GM19395 (cell line): ENCODE measurements at regions not wholly inside any gene's neighbourhood (a gene's known extent, or its start where the extent isn't known, plus 50 kb on each side); places are given as distances from the start of the nearest gene placed in this dataset.
"Not testable (repeated sequence)": the region's sequence is repeated elsewhere in the genome, so short reads cannot be mapped to it uniquely, and the experiment has no call there.

Source experiments
- ATAC-seq: cut with Tn5 transposase; IDR thresholded peaks from one replicate; pipeline ENCODE4 v1.9.1; 2021; ENCODE audit warnings: mild to moderate bottlenecking, moderate library complexity; ENCODE audit not compliant: unreplicated experiment

DNA sequence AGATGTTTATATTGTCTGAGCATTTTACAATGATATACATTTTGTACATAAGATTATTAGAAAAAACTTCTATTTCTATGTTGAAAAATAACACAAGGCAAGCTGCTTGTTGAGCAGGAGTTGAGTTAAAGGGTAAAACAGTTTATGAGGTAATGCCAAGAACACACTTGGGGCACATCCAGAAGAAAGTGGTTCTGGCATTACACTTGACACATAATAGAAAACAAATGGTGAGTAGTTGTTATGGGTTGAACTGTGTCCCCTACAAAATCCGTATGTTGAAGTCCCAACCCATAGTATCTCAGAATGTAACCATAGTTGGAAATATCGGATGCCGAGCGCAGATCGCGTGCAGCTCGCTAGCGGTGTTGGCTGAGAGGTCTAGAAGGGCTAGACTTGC is 354.3 kb upstream of the GOT2 start:
- no peak for ATAC-seq

DNA sequence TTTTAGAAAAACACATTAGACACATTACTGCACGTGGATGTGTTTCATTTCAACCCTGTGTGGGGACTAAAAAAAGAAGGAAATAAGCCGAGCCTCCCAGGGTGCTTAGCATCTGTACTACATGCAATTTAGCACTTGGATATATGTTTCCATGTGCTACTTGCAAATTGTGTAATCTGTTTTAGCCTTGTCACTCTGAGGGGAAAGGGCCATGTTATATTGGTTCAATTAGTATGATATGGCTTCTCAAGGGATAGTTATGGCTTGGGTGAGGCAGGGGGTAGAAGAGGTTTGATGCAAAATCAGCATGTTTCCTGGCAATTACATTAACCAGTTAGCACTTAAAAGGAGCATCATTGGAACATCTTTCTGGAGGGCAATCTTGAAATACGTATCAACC is 353.5 kb upstream of the GOT2 start:
- no peak for ATAC-seq

DNA sequence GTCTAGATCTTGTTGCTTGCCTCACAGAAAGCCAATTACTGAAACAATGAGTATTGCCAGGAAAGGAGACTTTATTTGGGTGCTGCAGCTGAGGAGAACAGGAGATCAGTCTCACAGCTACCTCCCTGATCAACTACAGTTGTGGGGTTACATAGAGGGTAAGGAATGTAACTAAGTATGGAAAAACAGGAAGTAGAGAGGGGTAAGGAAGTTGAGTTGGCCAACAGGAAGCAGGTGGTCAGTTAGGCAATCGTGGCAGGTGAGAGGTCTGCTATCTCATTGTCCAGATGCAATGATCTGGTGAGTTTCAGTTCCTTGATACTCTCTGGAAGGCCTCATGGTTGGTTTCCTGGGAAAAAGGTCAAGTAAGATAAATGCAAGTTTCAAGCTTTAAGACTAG is 333.1 kb upstream of the GOT2 start:
- ATAC-seq, result no peak

DNA sequence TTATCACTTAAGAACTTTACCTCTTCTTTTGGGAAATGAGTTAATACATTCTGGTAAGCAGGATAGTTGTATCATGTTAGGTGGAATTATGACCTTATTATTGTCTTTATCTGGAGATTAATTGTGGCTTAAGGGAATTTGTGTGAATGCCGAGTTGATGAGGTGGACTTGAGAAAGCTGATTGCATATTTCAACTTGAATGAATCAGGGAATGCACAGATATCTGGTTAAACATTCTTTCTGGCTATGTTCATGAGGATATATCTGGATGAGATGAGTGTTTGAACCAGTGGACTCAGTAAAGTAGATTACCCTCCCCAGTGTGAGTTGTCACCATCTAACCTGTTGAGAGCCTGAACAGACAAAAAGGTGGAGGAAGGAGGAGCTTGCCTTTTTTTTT is 326.1 kb upstream of the GOT2 start:
- no peak for ATAC-seq

DNA sequence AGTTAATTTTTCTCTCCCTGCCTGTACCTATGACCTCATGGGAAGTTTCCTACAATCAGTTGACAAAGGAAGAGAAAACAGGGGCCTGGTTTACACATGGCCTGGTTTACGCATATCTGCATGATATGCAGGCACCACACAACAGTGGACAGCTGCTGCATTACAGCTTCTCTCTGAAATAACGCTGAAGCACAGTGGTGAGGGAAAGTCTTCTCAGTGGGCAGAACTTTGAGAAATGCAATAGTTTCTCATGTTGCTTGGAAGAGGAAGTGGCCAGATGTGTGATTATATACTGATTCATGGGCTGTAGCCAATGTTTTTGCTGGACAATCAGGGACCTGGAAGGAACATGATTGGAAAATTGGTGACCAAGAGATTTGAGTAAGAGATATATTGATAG is 324.1 kb upstream of the GOT2 start:
- no peak for ATAC-seq

DNA sequence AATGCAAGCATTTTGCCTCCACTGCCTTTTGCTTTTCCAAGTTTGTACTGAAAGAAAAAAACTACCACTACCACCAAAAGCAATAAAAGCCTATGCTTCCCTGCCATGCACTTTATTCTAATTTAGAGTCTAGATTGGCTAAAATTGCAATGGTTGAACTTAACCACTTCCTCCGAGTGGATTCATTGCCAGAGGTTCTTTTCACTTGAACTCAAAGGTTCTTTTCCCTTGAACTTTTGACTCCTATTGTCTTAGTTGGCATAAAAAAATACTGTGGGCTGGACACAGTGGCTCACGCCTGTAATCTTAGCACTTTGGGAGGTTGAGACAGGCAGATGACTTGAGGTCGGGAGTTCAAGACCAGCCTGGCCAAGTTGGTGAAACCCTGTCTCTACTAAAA is 319.8 kb upstream of the GOT2 start:
- no peak for ATAC-seq

GRCh38 chr16:59052231-59052630 is 318.1 kb upstream of the GOT2 start:
- ATAC-seq, result no peak

- ATAC-seq, result no peak
Measured at GRCh38 chr16:59048876-59049275, 314.8 kb upstream of the GOT2 start.

DNA sequence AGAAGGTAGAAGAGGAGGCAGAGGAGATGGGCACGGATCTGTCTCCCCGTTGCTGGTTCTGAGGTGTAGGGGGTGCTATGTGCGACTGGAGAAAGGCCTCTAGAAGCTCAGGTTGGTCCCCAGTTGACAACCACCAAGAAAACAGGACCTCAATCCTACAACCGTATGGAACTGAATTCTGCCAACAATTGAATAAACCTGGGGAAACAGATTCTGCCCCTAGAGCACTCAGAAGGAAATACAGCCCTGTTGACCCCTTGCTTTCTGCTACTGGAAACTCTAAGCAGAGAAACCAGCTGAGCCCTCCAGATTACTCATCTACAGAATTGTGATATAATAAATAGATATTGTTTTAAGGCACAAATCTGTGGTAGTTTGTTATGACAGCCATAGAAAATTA is 313.0 kb upstream of the GOT2 start:
- ATAC-seq, result no peak

GRCh38 chr16:59046335-59046734 is 312.2 kb upstream of the GOT2 start:
- no peak for ATAC-seq

DNA sequence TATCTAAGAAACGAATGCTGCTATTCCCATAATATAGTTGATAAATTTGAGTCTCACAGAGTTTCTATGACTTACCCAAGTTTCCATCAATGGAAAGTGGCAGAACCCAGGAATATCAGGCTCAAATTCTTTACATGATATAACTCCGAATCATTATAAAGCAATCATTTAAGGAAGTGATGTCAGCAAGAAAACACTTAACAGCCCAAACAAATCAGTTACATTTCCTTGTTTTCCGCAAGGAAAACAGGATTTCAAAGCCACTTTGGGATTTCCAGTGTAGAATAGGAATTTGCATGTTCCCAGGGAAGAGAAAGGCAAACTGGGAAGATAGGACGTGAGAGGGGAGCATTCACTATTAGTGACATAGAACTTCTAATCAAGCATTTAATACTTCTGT is 311.4 kb upstream of the GOT2 start:
- no peak for ATAC-seq

DNA sequence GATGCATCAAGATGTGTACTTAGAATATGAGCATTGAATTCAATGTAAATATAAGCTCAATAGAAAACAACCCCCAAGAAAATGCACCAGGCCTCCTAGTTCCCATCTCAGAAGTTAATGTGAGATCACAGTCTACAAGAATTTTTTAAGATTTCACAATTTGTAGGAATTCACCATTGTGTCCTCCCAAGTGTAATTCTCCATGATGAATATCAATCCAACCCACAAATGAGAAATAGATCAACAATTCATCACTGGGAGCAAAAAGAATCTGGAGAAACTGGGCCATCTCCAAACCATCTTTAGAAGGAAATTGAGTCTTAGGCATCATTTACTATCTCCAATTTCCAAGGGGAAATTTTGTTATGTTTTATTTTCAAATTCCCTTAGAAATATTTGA is 310.5 kb upstream of the GOT2 start:
- no peak for ATAC-seq

DNA sequence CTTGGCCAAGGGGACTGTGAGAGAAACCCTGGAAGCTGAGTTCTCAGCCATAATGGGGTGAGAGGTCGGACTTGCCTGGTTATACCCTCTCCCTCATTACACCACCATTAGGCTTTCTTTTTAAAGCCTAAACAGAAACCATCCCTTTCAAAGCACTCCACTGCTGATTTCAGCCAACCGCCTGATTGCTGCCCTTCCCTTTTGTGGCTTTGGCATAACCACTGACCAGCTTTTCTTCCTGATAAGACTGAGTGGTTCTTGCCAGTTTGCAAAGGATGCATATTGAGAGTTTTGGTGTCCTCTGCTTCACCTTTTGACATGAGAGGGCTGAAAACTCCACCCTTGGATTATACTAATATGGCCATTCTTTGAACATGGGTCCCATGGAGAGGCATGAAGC is 308.2 kb upstream of the GOT2 start:
- no peak for ATAC-seq

DNA sequence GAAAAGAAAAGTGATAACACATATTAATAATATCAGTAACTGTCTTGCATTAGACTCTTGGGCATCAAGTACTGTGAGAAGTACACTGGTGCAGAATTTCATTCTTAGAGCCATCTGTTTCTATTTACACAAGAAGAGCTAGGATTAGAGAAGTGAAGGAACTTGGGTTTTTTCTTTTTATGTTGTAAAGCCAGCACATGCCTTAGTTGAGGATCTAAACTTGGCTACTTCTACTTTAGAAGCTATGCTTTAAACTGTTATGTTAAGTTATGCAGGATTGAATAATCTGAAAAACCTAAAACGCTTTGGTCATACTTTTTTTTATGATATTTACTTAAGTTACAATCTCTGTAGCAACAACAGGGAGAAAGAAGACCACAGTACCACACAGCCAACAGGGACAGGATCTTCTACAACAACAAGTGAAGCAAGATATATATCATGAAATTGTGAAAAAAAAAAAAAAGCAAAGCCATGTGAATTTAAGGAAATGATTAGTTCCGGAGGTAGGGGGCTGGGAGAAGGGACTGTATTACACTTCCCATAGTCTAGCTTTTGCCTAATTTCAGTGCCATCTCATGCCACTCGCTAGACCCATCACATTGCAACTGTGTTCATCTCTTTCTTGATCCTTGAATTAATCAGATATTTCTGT is 305.1 kb upstream of the GOT2 start:
- no peak for ATAC-seq

DNA sequence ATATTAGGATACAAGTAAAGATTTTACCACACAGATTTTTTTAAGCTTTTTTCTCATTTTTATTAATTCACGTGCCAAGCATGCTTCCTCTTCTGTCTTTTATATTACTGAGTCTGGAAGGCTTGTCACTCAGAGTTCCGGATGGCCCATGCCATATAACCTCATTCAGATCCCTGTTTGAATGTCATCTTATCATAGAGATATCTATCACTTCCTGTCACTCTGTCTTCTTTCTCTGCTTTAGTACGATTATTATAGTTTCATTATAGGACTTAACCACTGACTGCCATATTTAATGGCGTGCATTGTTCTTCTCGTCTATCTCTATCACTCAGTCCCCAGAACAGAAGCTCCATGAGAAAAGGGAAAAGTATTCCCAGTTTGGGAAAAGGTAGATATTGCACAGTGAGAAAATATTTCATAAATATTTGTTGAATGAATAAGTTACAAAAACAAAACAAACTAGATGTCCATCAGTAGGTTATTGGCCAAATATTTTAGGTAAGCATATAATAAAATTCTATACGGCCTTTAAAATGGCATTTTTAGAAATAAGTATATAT is 296.9 kb upstream of the GOT2 start:
- no peak for ATAC-seq

- ATAC-seq, result no peak
Measured at GRCh38 chr16:59021751-59022150, 287.6 kb upstream of the GOT2 start.

GRCh38 chr16:59013930-59014329 is 279.8 kb upstream of the GOT2 start:
- ATAC-seq, result no peak

DNA sequence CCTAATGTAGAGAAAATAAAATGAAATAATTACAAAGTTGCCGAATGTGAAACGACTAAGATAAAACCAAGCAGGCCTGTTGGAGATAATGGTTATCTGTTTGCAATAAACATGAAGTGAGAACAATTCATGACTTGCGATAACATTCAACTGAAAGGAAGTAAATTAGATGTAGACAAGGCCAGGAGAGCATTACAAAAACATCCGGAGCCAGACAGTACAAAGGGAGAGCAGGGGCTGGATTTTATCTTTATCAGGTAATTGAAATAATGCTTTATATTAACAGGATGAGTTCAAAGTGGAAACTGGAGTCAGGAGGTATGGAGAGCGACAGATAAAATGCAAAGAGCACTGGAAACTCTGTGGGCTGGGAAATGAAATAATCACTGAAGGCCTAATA is 265.6 kb upstream of the GOT2 start:
- no peak for ATAC-seq

DNA sequence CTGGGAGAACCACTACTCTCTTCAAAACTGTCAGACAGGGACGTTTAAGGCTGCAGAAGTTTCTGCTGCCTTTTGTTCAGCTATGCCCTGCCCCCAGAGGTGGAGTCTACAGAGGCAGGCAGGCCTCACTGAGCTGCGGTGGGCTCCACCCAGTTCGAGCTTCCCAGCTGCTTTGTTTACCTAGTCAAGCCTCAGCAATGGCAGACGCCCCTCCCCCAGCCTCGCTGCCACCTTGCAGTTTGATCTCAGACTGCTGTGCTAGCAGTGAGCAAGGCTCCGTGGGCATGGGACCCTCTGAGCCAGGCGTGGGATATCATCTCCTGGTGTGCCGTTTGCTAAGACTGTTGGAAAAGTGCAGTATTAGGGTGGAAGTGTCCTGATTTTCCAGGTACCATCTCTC is 258.6 kb upstream of the GOT2 start:
- not testable (repeated sequence) for ATAC-seq

- ATAC-seq, result not testable (repeated sequence)
Measured at GRCh38 chr16:58983181-58983965, 249.3 kb upstream of the GOT2 start.

DNA sequence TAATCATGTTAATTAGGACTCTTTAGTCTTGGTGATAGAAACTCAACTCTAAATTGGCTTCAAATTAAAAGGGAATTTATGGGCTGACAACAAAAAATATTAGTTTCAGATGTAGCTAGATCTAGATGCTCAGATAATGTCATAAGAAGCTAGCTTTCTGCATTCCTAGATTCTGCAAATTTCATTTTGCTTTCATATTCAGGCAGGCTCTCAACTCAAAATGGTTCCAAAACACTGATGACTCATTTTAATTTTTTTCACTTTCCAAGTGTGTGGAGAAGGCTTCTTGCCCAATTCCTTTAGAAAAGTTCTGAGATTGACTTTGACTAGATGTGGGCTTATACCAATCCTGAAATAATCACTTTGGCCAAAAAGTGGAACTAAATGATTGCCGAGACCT is 236.7 kb upstream of the GOT2 start:
- peak; percentile 87 for ATAC-seq

DNA sequence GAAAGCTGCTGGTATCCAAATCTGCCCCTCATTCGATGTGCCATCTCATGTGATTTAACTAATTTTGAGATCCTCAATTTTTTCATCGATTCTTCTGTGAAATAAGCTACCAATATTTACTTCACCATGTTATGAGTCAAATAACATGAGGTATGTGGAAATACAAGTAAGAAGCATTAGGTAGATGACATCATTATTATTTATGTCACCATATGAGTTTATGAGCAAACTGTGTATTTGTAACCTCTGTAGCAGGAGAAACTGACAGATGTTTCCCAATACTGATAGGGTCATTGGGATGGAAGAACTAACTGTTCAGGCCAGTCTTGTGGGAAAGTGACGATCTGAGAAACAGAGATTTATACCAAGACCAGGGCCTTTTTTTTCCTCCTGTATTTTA is 229.4 kb upstream of the GOT2 start:
- no peak for ATAC-seq
